IMR-90 (cell line): ENCODE measurements at regions not wholly inside any gene's neighbourhood (a gene's known extent, or its start where the extent isn't known, plus 50 kb on each side); places are given as distances from the start of the nearest gene placed in this dataset.
A peak's percentile ranks its signal among the peaks of the same experiment; 100 is the strongest.

ENCODE experiments used
- ATAC-seq: fragments of 200-7000 bp; cut with Tn5 transposase; 2 replicates; pipeline ENCODE4 v1.9.1; 2020; ENCODE audit warnings: low read depth, mild to moderate bottlenecking, moderate library complexity
- BruUV-seq: library from RNA; stranded (reverse); fragments of 400-500 nt; replicated peaks from 2 replicates; lab custom pipeline; 2021; lab: Mats Ljungman, UMichigan
- CTCF ChIA-PET: fragments of 300-600 bp; formaldehyde crosslinking; extraction: SDS; loops from one replicate; lab custom pipeline; 2021; ENCODE audit warnings: antibody characterized with exemption; lab: Yijun Ruan, JAX
- POLR2A ChIA-PET: fragments of 300-600 bp; sonication (Branson Sonifier 250); formaldehyde crosslinking; loops from one replicate; lab custom pipeline; 2022; ENCODE audit warnings: antibody characterized with exemption; ENCODE audit not compliant: unreplicated experiment; lab: Charles Lee
- DNase-seq: peaks from one replicate; pipeline ENCODE4 v3.0.0; 2013
- H2AFZ ChIP-seq: replicated peaks from 2 replicates; pipeline ENCODE3; 2013; ENCODE audit warnings: low read length, mild to moderate bottlenecking; ENCODE audit not compliant: poor library complexity
- H2AK5ac ChIP-seq: 2 replicates; pipeline ENCODE4 v1.6.1; 2013; ENCODE audit warnings: low read depth, low read length, inconsistent platforms
- H2AK9ac ChIP-seq: replicated peaks from 2 replicates; pipeline ENCODE3; 2013; ENCODE audit warnings: mild to moderate bottlenecking, low read depth, low read length, moderate library complexity; ENCODE audit not compliant: poor library complexity
- H2BK120ac ChIP-seq: 2 replicates; pipeline ENCODE4 v1.6.1; 2013; ENCODE audit warnings: low read depth, low read length, inconsistent platforms
- H2BK15ac ChIP-seq: 3 replicates; pipeline ENCODE4 v1.6.1; 2013; ENCODE audit warnings: low read depth, low read length, inconsistent platforms
- H2BK20ac ChIP-seq: 2 replicates; pipeline ENCODE4 v1.6.1; 2013; ENCODE audit warnings: low read depth, mild to moderate bottlenecking, inconsistent platforms, low read length, moderate library complexity
- H2BK5ac ChIP-seq: 2 replicates; pipeline ENCODE4 v1.6.1; 2013; ENCODE audit warnings: mild to moderate bottlenecking, low read depth, low read length, inconsistent platforms; ENCODE audit not compliant: poor library complexity, severe bottlenecking
- H3K14ac ChIP-seq: replicated peaks from 2 replicates; pipeline ENCODE4 v1.6.1; 2013; ENCODE audit warnings: low read depth, low read length, inconsistent platforms
- H3K18ac ChIP-seq: 2 replicates; pipeline ENCODE4 v1.6.1; 2013; ENCODE audit warnings: low read depth, low read length, control low read depth
- H3K23ac ChIP-seq: 2 replicates; pipeline ENCODE4 v1.6.1; 2013; ENCODE audit warnings: low read depth, low read length, inconsistent platforms
- H3K27ac ChIP-seq: 2 replicates; pipeline ENCODE4 v1.5.1; 2013; ENCODE audit warnings: mild to moderate bottlenecking, control low read depth, low read length; ENCODE audit not compliant: insufficient read depth
- H3K27me3 ChIP-seq: 2 replicates; pipeline ENCODE4 v1.6.1; 2013; ENCODE audit warnings: low read length; ENCODE audit not compliant: control insufficient read depth, insufficient read depth
- H3K36me3 ChIP-seq: 2 replicates; pipeline ENCODE4 v1.6.1; 2013; ENCODE audit warnings: low read length, mixed read lengths; ENCODE audit not compliant: control insufficient read depth, insufficient read depth
- H3K4ac ChIP-seq: 2 replicates; pipeline ENCODE4 v1.6.1; 2013; ENCODE audit warnings: low read depth, low read length, inconsistent platforms
- H3K4me1 ChIP-seq: 2 replicates; pipeline ENCODE4 v1.6.1; 2013; ENCODE audit warnings: low read length, mixed read lengths; ENCODE audit not compliant: control insufficient read depth, insufficient read depth
- H3K4me2 ChIP-seq: 2 replicates; pipeline ENCODE4 v1.6.1; 2013; ENCODE audit warnings: low read depth, mild to moderate bottlenecking, control low read depth, low read length, moderate library complexity
- H3K4me3 ChIP-seq: 2 replicates; pipeline ENCODE4 v1.5.1; 2013; ENCODE audit warnings: low read depth, mild to moderate bottlenecking, control low read depth, low read length, moderate library complexity; ENCODE audit not compliant: insufficient read depth
- H3K56ac ChIP-seq: 2 replicates; pipeline ENCODE4 v1.6.1; 2013; ENCODE audit warnings: low read length, inconsistent platforms; ENCODE audit not compliant: insufficient read depth; ENCODE audit errors: extremely low read depth
- H3K79me1 ChIP-seq, 2 experiments: 2 replicates each; pipeline ENCODE4 v1.6.1; 2013; ENCODE audit warnings: low read length in 2 of 2, inconsistent platforms in 1 of 2, low read depth in 1 of 2
- H3K9ac ChIP-seq: 2 replicates; pipeline ENCODE4 v1.6.1; 2013; ENCODE audit warnings: low read depth, low read length, control low read depth
- H3K9me1 ChIP-seq: 2 replicates; pipeline ENCODE4 v1.6.1; 2013; ENCODE audit warnings: low read length, inconsistent platforms; ENCODE audit not compliant: insufficient read depth
- H3K9me3 ChIP-seq: 2 replicates; pipeline ENCODE4 v1.6.1; 2013; ENCODE audit warnings: low read length; ENCODE audit not compliant: control insufficient read depth, insufficient read depth
- H4K20me1 ChIP-seq: 2 replicates; pipeline ENCODE4 v1.6.1; 2013; ENCODE audit warnings: low read length, inconsistent platforms; ENCODE audit not compliant: insufficient read depth
- H4K5ac ChIP-seq: 2 replicates; pipeline ENCODE4 v1.6.1; 2013; ENCODE audit warnings: mild to moderate bottlenecking, low read depth, low read length, control low read depth
- H4K8ac ChIP-seq, 2 experiments: 2 replicates each; pipeline ENCODE4 v1.6.1; 2013; ENCODE audit warnings: low read depth in 2 of 2, low read length in 2 of 2, control low read depth in 1 of 2, inconsistent platforms in 1 of 2
- H4K91ac ChIP-seq: 2 replicates; pipeline ENCODE4 v1.6.1; 2013; ENCODE audit warnings: low read depth, low read length, inconsistent platforms; ENCODE audit not compliant: insufficient read depth
- BHLHE40 ChIP-seq: fragments of 150-350 bp; IDR thresholded peaks from 2 replicates; pipeline ENCODE4 v1.6.1; 2016; ENCODE audit warnings: mild to moderate bottlenecking, low read depth, low read length
- CEBPB ChIP-seq: IDR thresholded peaks from 2 replicates; pipeline ENCODE4 v1.6.1; 2012; ENCODE audit warnings: low read depth, low read length, improper control_type of control experiment
- CHD1 ChIP-seq: IDR thresholded peaks from 2 replicates; pipeline ENCODE4 v1.6.1; 2012; ENCODE audit warnings: low read depth, low read length, improper control_type of control experiment
- CTCF ChIP-seq: conservative IDR thresholded peaks from 2 replicates; pipeline ENCODE4 v1.5.1; 2012; ENCODE audit warnings: mild to moderate bottlenecking, low read depth, low read length, improper control_type of control experiment
- ELK1 ChIP-seq: fragments of 150-350 bp; IDR thresholded peaks from 2 replicates; pipeline ENCODE4 v1.6.1; 2016; ENCODE audit warnings: low read depth, mild to moderate bottlenecking, low read length, moderate library complexity, borderline replicate concordance
- FOS ChIP-seq: fragments of 150-350 bp; IDR thresholded peaks from 2 replicates; pipeline ENCODE4 v1.6.1; 2016; ENCODE audit warnings: low read depth, low read length
- MAFK ChIP-seq: IDR thresholded peaks from 2 replicates; pipeline ENCODE4 v1.6.1; 2012; ENCODE audit warnings: low read depth, low read length, improper control_type of control experiment
- MAZ ChIP-seq: IDR thresholded peaks from 2 replicates; pipeline ENCODE4 v1.6.1; 2012; ENCODE audit warnings: low read depth, mild to moderate bottlenecking, low read length, improper control_type of control experiment, moderate library complexity, borderline replicate concordance
- MXI1 ChIP-seq: IDR thresholded peaks from 2 replicates; pipeline ENCODE4 v1.6.1; 2012; ENCODE audit warnings: low read depth, mild to moderate bottlenecking, low read length, moderate library complexity, borderline replicate concordance
- NFE2L2 ChIP-seq: fragments of 150-350 bp; IDR thresholded peaks from 2 replicates; pipeline ENCODE4 v1.6.1; 2016; ENCODE audit warnings: low read depth, mild to moderate bottlenecking, low read length
- POLR2A ChIP-seq: IDR thresholded peaks from 2 replicates; pipeline ENCODE4 v1.6.1; 2012; ENCODE audit warnings: mild to moderate bottlenecking, low read depth, low read length
- RAD21 ChIP-seq: IDR thresholded peaks from 2 replicates; pipeline ENCODE4 v1.6.1; 2012; ENCODE audit warnings: low read length, improper control_type of control experiment
- RCOR1 ChIP-seq: IDR thresholded peaks from 2 replicates; pipeline ENCODE4 v1.6.1; 2012; ENCODE audit warnings: mild to moderate bottlenecking, low read length, improper control_type of control experiment; ENCODE audit not compliant: insufficient replicate concordance
- RFX5 ChIP-seq: IDR thresholded peaks from 2 replicates; pipeline ENCODE4 v1.8.0; 2012; ENCODE audit warnings: low read depth, mild to moderate bottlenecking, low read length, moderate library complexity
- SMC3 ChIP-seq: fragments of 150-350 bp; IDR thresholded peaks from 2 replicates; pipeline ENCODE4 v1.6.1; 2016; ENCODE audit warnings: low read depth, mild to moderate bottlenecking, antibody characterized with exemption, low read length, moderate library complexity
- USF2 ChIP-seq: fragments of 150-350 bp; IDR thresholded peaks from 2 replicates; pipeline ENCODE4 v1.6.1; 2017; ENCODE audit warnings: mild to moderate bottlenecking, antibody characterized with exemption, low read length, low read depth
- dilution Hi-C: fragments of 300-500 bp; cut with HindIII; formaldehyde crosslinking; loops from one replicate; pipeline ENCODE4 v1.14.3; 2018; ENCODE audit warnings: low sequenced_read_pairs; ENCODE audit not compliant: unreplicated experiment
- in situ Hi-C: fragments of 300-500 bp; cut with MboI; formaldehyde crosslinking; loops from 3 replicates; pipeline ENCODE4 v1.14.3; 2019; ENCODE audit warnings: low sequenced_read_pairs, inconsistent platforms, mixed read lengths
- intact Hi-C: fragments of 100-400 bp; cut with micrococcal nuclease; formaldehyde crosslinking; loops from 2 replicates; pipeline ENCODE4 v1.10.0; 2022

DNA sequence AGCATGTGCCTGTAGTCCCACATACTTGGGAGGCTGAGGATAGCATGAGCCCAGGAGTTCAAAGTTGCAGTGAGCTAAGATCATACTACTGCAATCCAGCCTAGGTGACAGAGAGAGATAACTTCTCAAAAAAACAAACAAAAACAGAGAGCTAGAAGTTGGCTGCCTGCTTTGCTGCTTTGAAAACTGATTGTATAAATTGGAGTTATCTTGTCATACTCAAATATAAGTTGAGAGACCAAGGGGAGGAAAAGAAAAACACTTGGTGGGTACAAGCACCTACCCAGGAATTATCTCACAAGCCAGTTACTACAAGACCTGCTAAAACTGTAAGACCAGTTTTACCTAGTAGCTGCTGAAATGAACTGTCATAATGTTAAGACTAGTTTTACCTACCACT is 112.5 kb upstream of the SKAP2 start:
- POLR2A ChIA-PET, result no interaction called here
- intact Hi-C loops, result no loop called here
- no TSS peak for BruUV-seq

More for the DNA sequence above, 112.5 kb upstream of the SKAP2 start:
- Histone ChIP-seq H3K9me3 (peaks cover 8% of the 10 kb centered on the region), H4K5ac (no peak overlapping the region), H3K9me1 (no peaks in the 10 kb centered on the region), H3K4me2 (no peak overlapping the region), H2BK15ac (no peak overlapping the region), H3K18ac (no peak overlapping the region), H2BK5ac (no peak overlapping the region), H3K36me3 (no peaks in the 10 kb centered on the region), H3K56ac (no peak overlapping the region), H3K23ac (no peak overlapping the region), H3K79me1 (no peaks in the 10 kb centered on the region), H2BK20ac (no peak overlapping the region), H4K20me1 (no peaks in the 10 kb centered on the region), H4K8ac (no peak overlapping the region), H3K4ac (no peak overlapping the region), H3K27me3 (peaks cover 3% of the 10 kb centered on the region), H3K4me3 (no peak overlapping the region), H2BK120ac (no peak overlapping the region), H3K27ac (no peak overlapping the region), H3K4me1 (no peaks in the 10 kb centered on the region), H4K91ac (no peak overlapping the region), H2AK9ac (no peak overlapping the region), H2AFZ (no peak overlapping the region), H3K9ac (no peak overlapping the region), H3K14ac (no peak overlapping the region), H2AK5ac (no peak overlapping the region)
- in situ Hi-C loops, result no loop called here
- dilution Hi-C loops, result no loop called here
- CTCF ChIA-PET, result no interaction called here
- no peak; the same call in 1 of the 2 replicates for ATAC-seq
- DNase-seq, result peak; percentile 10
- TF ChIP-seq USF2, result no peak
- TF ChIP-seq CTCF, result no peak
- no peak for TF ChIP-seq MAFK
- no peak for TF ChIP-seq MAZ
- TF ChIP-seq ELK1, result no peak
- no peak for TF ChIP-seq CHD1
- no peak for TF ChIP-seq SMC3
- TF ChIP-seq CEBPB, result no peak
- TF ChIP-seq RAD21, result no peak
- no peak for TF ChIP-seq RCOR1
- no peak for TF ChIP-seq MXI1
- no peak for TF ChIP-seq BHLHE40
- TF ChIP-seq RFX5, result no peak
- TF ChIP-seq POLR2A, result no peak
- no peak for TF ChIP-seq FOS
- no peak for TF ChIP-seq NFE2L2
